Psoas muscle (tissue), 7 donors: ENCODE measurements at regions not wholly inside any gene's neighbourhood (a gene's known extent, or its start where the extent isn't known, plus 50 kb on each side); places are given as distances from the start of the nearest gene placed in this dataset.
"Not testable (repeated sequence)": the region's sequence is repeated elsewhere in the genome, so short reads cannot be mapped to it uniquely, and the experiment has no call there.

ENCODE experiments used
- ATAC-seq, 4 donors: fragments of 200-7000 bp; cut with Tn5 transposase; one replicate each; pipeline ENCODE4 v1.9.1; 2020; ENCODE audit warnings: moderate library complexity in 3 of 4, mild to moderate bottlenecking in 2 of 4
- DNase-seq, 2 donors: peaks; one replicate each; pipeline ENCODE4 v3.0.0-alpha.2; 2020
- H3K27ac ChIP-seq: fragments of 200-600 bp; one replicate; pipeline ENCODE4 v1.8.0; 2022
- H3K27me3 ChIP-seq, 3 donors: fragments of 200-600 bp in 1 of 3; one replicate each; pipeline versions ENCODE4 v1.6.1 to v1.8.0; 2013 to 2022; ENCODE audit warnings: low read length in 2 of 3, mild to moderate bottlenecking in 2 of 3, moderate library complexity in 1 of 3; ENCODE audit not compliant: insufficient read depth in 3 of 3
- H3K36me3 ChIP-seq, 2 donors: fragments of 200-600 bp in 1 of 2; one replicate each; pipeline versions ENCODE4 v1.6.1 to v1.8.0; 2013 to 2022; ENCODE audit warnings: low read depth in 1 of 2, mild to moderate bottlenecking in 1 of 2, moderate library complexity in 1 of 2; ENCODE audit not compliant: insufficient read depth in 1 of 2
- H3K4me1 ChIP-seq: fragments of 200-600 bp; one replicate; pipeline ENCODE4 v1.8.0; 2022
- H3K4me3 ChIP-seq: fragments of 200-600 bp; one replicate; pipeline ENCODE4 v1.8.0; 2022; ENCODE audit warnings: mild to moderate bottlenecking
- H3K9me3 ChIP-seq: fragments of 200-600 bp; one replicate; pipeline ENCODE4 v1.8.0; 2022
- CTCF ChIP-seq: fragments of 200-600 bp; IDR thresholded peaks from one replicate; pipeline ENCODE4 v1.8.0; 2022; ENCODE audit warnings: antibody characterized with exemption
- WGBS, 3 donors: extraction: QIAGEN DNeasy Blood & Tissue Kit; methylation state at CpG; one replicate each; pipeline versions ENCODE4 v1.1.6 to v1.1.7; 2013; 5-methylcytosine and 5-hydroxymethylcytosine counted together
- intact Hi-C, 2 donors: fragments of 100-400 bp; cut with DNase I; formaldehyde crosslinking; loops; one replicate each; pipeline versions ENCODE4 v1.11.0 to v1.14.2; 2022
- donor health status: healthy with polysubstance abuse.
- donor health status: DM: no; HTN: no; CAD: no; lungs with moderate emphysema.
- donor health status: Bipolar disorder and iron deficiency.
- donor health status: healthy.
- donor health status: DM: yes; HTN: yes; CAD: no.
- donor health status: DM: no; HTN: no; CAD: no.
- donor health status: DM: yes; HTN: yes; CAD: no.

GRCh38 chr1:187692799-187693198, 864.0 kb downstream of the PLA2G4A start:
- Histone ChIP-seq H3K9me3 (no peaks in the 10 kb centered on the region), H3K4me3 (no peak overlapping the region), H3K4me1 (no peaks in the 10 kb centered on the region), H3K27me3 (no peaks in the 10 kb centered on the region), H3K36me3 (no peaks in the 10 kb centered on the region), H3K27ac (no peak overlapping the region)
- no peak for ATAC-seq
- 56 to 69% (median 65%) methylated on average over 5 of the region's 5 CpGs for WGBS, 3 donors
- intact Hi-C loops, result no loop called here
- TF ChIP-seq CTCF, result no peak
- DNase-seq, result no peak

- Histone ChIP-seq H3K27me3 (no peaks in the 10 kb centered on the region), H3K27ac (no peak overlapping the region), H3K9me3 (no peaks in the 10 kb centered on the region), H3K4me3 (no peak overlapping the region), H3K36me3 (no peaks in the 10 kb centered on the region), H3K4me1 (no peaks in the 10 kb centered on the region)
- no peak for TF ChIP-seq CTCF
- intact Hi-C loops, result no loop called here
- 57 to 76% (median 62%) methylated on average over 3 of the region's 3 CpGs for WGBS, 3 donors
- ATAC-seq, result no peak
- DNase-seq, result peak in 1 of 2 donors; percentile 16
Observed at GRCh38 chr1:187696073-187696472, 867.3 kb downstream of the PLA2G4A start.

- peak in 1 of 2 donors; percentile 32 for DNase-seq
- H3K36me3 ChIP-seq, H3K9me3 ChIP-seq, H3K4me3 ChIP-seq, intact Hi-C loops, ATAC-seq, H3K27ac ChIP-seq, H3K27me3 ChIP-seq, H3K4me1 ChIP-seq: not testable (repeated sequence)
- 90 to 95% (median 92%) methylated on average over 28 to 40 of the region's 46 CpGs for WGBS, 3 donors
Observed at GRCh38 chr1:187703138-187704130, 874.7 kb downstream of the PLA2G4A start.

- Histone ChIP-seq H3K4me3 (no peak overlapping the region), H3K36me3 (no peaks in the 10 kb centered on the region), H3K4me1 (no peaks in the 10 kb centered on the region), H3K27ac (no peak overlapping the region), H3K9me3 (no peaks in the 10 kb centered on the region), H3K27me3 (no peaks in the 10 kb centered on the region)
- no peak for DNase-seq
- ATAC-seq, result no peak
- intact Hi-C loops, result no loop called here
- 65 to 80% (median 74%) methylated on average over 6 of the region's 6 CpGs for WGBS, 3 donors
- TF ChIP-seq CTCF, result no peak
Observed at GRCh38 chr1:187714470-187714869, 885.7 kb downstream of the PLA2G4A start.

GRCh38 chr1:187715483-187715882, 886.7 kb downstream of the PLA2G4A start:
- no peak for TF ChIP-seq CTCF
- intact Hi-C loops, result no loop called here
- Histone ChIP-seq H3K27me3 (no peaks in the 10 kb centered on the region), H3K27ac (no peak overlapping the region), H3K9me3 (no peaks in the 10 kb centered on the region), H3K4me3 (no peak overlapping the region), H3K36me3 (no peaks in the 10 kb centered on the region), H3K4me1 (no peaks in the 10 kb centered on the region)
- no peak for ATAC-seq
- DNase-seq, result no peak
